Esophagus squamous epithelium (tissue), 5 donors: ENCODE measurements at regions not wholly inside any gene's neighbourhood (a gene's known extent, or its start where the extent isn't known, plus 50 kb on each side); places are given as distances from the start of the nearest gene placed in this dataset.

Source experiments
- DNase-seq: peaks from one replicate; lab custom pipeline; 2025; lab: John Stamatoyannopoulos, UW
- H3K27ac ChIP-seq, 4 donors: fragments of 200-600 bp; sonication (generic); one replicate each; pipeline ENCODE4 v1.5.1; 2016 to 2019; ENCODE audit warnings: mild to moderate bottlenecking in 1 of 4
- H3K27me3 ChIP-seq, 4 donors: fragments of 200-600 bp; sonication (generic); 1 replicate in 3 of 4; 2 replicates in 1 of 4; pipeline versions ENCODE4 v1.5.1 to v1.6.0; 2017 to 2021; ENCODE audit warnings: antibody characterized with exemption in 1 of 4
- H3K36me3 ChIP-seq, 3 donors: fragments of 200-600 bp; sonication (generic); one replicate each; pipeline ENCODE4 v1.5.1; 2016 to 2019
- H3K4me1 ChIP-seq, 3 donors: fragments of 200-600 bp; sonication (generic); one replicate each; pipeline ENCODE4 v1.5.1; 2017 to 2019
- H3K4me3 ChIP-seq, 4 donors: fragments of 200-600 bp; sonication (generic); 1 replicate in 3 of 4; 2 replicates in 1 of 4; pipeline ENCODE4 v1.5.1; 2016 to 2019; ENCODE audit warnings: mild to moderate bottlenecking in 2 of 4, moderate library complexity in 1 of 4
- H3K9me3 ChIP-seq, 3 donors: fragments of 200-600 bp; sonication (generic); one replicate each; pipeline ENCODE4 v1.5.1; 2016 to 2019
- POLR2A ChIP-seq, 4 donors: fragments of 450-650 bp; IDR thresholded peaks; one replicate each; pipeline ENCODE4 v1.6.1; 2017; ENCODE audit warnings: antibody characterized with exemption in 4 of 4, mild to moderate bottlenecking in 4 of 4, moderate library complexity in 3 of 4
- WGBS, 2 donors: methylation state at CpG; one replicate each; pipeline ENCODE4 v1.1.5; 2018; 5-methylcytosine and 5-hydroxymethylcytosine counted together
- intact Hi-C: fragments of 100-400 bp; cut with DNase I; formaldehyde crosslinking; loops from one replicate; pipeline ENCODE4 v1.15.0; 2022
- TF ChIP-seq, protein P1 (sequence below), 6 experiments: fragments of 450-650 bp in 4 of 6; fragments of 200-600 bp in 2 of 6; sonication (generic) in 2 of 6; IDR thresholded peaks; one replicate each; pipeline ENCODE4 v1.5.1; 2016 to 2019; ENCODE audit warnings: antibody characterized with exemption in 6 of 6, mild to moderate bottlenecking in 4 of 6, moderate library complexity in 4 of 6
- donor health status: DM: yes; HTN: yes; CAD: no.

- H3K4me1 ChIP-seq: no peaks in the 10 kb centered on the region
- no peaks in the 10 kb centered on the region for H3K27me3 ChIP-seq
- WGBS, 2 donors: 47 to 49% methylated on average over 3 of the region's 3 CpGs
- H3K9me3 ChIP-seq: no peaks in the 10 kb centered on the region
- H3K36me3 ChIP-seq: no peaks in the 10 kb centered on the region
- H3K4me3 ChIP-seq: no peak overlapping the region
- H3K27ac ChIP-seq: no peak overlapping the region
- intact Hi-C loops: no loop called here
- no peak for DNase-seq
- TF ChIP-seq, protein P1, sequence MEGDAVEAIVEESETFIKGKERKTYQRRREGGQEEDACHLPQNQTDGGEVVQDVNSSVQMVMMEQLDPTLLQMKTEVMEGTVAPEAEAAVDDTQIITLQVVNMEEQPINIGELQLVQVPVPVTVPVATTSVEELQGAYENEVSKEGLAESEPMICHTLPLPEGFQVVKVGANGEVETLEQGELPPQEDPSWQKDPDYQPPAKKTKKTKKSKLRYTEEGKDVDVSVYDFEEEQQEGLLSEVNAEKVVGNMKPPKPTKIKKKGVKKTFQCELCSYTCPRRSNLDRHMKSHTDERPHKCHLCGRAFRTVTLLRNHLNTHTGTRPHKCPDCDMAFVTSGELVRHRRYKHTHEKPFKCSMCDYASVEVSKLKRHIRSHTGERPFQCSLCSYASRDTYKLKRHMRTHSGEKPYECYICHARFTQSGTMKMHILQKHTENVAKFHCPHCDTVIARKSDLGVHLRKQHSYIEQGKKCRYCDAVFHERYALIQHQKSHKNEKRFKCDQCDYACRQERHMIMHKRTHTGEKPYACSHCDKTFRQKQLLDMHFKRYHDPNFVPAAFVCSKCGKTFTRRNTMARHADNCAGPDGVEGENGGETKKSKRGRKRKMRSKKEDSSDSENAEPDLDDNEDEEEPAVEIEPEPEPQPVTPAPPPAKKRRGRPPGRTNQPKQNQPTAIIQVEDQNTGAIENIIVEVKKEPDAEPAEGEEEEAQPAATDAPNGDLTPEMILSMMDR (IDR thresholded peaks at IDR 0.05): no peak
- TF ChIP-seq POLR2A (IDR thresholded peaks at IDR 0.05): no peak
Measured at GRCh38 chr1:166322470-166322869, 155.7 kb upstream of the FAM78B start.

DNA sequence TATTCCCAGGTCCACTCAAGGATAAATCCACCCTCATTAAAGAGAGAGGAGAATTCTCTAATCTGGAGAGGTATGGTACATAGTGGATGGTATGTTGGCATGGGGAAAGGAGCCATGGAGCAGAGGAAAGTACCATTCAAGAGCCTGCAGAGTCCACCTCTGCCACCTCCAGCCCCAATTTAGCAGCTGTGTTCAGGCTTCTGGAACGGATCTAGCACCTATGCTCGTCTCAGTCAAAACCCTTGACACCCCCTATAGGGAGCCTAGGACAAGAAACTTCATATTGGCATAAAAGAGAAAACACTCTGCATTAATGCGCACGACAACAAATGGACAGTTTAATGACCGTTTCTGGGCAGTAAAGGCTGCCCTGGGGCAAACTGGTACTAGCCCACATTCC is 161.1 kb upstream of the FAM78B start:
- WGBS, 2 donors: 52 to 61% methylated on average over 5 of the region's 5 CpGs
- H3K9me3 ChIP-seq: no peaks in the 10 kb centered on the region
- no peak overlapping the region for H3K27ac ChIP-seq
- no peaks in the 10 kb centered on the region for H3K4me1 ChIP-seq
- no peaks in the 10 kb centered on the region for H3K27me3 ChIP-seq
- no peaks in the 10 kb centered on the region for H3K36me3 ChIP-seq
- no peak for DNase-seq
- TF ChIP-seq POLR2A (IDR thresholded peaks at IDR 0.05): no peak
- TF ChIP-seq, protein P1 (IDR thresholded peaks at IDR 0.05): no peak
- no peak overlapping the region for H3K4me3 ChIP-seq
- intact Hi-C loops: no loop called here

- WGBS, 2 donors: 57 to 88% methylated on average over 1 of the region's 1 CpG
- intact Hi-C loops: no loop called here
Measured at GRCh38 chr1:166328956-166329355, 162.2 kb upstream of the FAM78B start.

DNA sequence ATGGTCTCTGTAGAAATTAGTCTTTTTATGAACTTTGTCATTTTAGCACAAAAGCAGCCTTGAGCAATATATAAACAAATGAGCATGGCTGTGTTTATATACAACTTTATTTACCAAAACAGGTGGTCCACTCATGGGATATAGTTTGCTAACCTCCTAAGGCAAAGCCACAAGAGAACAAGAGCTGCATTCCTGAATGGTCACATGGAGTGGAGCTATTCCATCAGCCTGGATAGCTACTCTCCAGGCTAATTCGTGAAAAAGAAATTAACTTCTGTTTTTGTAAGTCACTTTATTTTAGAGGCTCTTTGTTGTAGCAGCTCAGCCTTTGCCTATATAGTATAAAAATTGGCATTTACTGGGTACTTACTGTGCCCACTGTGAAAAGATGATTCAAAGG is 163.3 kb upstream of the FAM78B start:
- intact Hi-C loops: no loop called here

More at GRCh38 chr1:166328956-166329355, 162.2 kb upstream of the FAM78B start:
- Histone ChIP-seq H3K9me3 (no peaks in the 10 kb centered on the region), H3K4me1 (no peaks in the 10 kb centered on the region), H3K27me3 (no peaks in the 10 kb centered on the region), H3K27ac (no peak overlapping the region), H3K4me3 (no peak overlapping the region), H3K36me3 (no peaks in the 10 kb centered on the region)
- DNase-seq: no peak
- no peak for TF ChIP-seq POLR2A (IDR thresholded peaks at IDR 0.05)
- TF ChIP-seq, protein P1 (IDR thresholded peaks at IDR 0.05): no peak

DNA sequence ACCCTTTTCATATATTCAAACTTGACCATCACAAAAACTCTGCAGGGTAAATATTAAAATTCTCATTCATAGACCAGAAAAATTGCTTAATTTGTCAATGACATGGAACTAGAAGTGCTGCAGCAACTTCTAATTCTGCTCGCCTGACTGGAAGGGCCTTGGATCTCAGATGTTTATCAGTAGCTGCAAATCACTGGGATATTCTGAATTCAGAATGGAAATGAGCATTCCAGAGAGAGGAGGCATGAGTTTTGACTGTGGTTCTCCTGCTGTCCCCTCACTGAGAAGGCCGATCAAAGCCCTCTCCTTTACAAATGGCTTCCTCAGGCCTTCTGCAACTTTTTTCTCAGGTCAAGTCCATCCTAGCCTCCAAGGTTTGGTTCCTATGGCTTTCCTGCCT is 171.3 kb upstream of the FAM78B start:
- no peaks in the 10 kb centered on the region for H3K4me1 ChIP-seq
- no peak for TF ChIP-seq POLR2A (IDR thresholded peaks at IDR 0.05)
- H3K36me3 ChIP-seq: no peaks in the 10 kb centered on the region
- intact Hi-C loops: no loop called here
- WGBS, 2 donors: 88 to 89% methylated on average over 2 of the region's 2 CpGs
- no peak overlapping the region for H3K4me3 ChIP-seq
- H3K9me3 ChIP-seq: no peaks in the 10 kb centered on the region
- no peaks in the 10 kb centered on the region for H3K27me3 ChIP-seq
- H3K27ac ChIP-seq: no peak overlapping the region
- no peak for DNase-seq

More for the DNA sequence above, 163.3 kb upstream of the FAM78B start:
- Histone ChIP-seq H3K9me3 (no peaks in the 10 kb centered on the region), H3K36me3 (no peaks in the 10 kb centered on the region), H3K4me1 (no peaks in the 10 kb centered on the region), H3K27me3 (no peaks in the 10 kb centered on the region), H3K27ac (no peak overlapping the region), H3K4me3 (no peak overlapping the region)
- 45 to 78% methylated on average over 1 of the region's 1 CpG for WGBS, 2 donors
- TF ChIP-seq POLR2A (IDR thresholded peaks at IDR 0.05): no peak
- TF ChIP-seq, protein P1 (IDR thresholded peaks at IDR 0.05): no peak
- DNase-seq: no peak

DNA sequence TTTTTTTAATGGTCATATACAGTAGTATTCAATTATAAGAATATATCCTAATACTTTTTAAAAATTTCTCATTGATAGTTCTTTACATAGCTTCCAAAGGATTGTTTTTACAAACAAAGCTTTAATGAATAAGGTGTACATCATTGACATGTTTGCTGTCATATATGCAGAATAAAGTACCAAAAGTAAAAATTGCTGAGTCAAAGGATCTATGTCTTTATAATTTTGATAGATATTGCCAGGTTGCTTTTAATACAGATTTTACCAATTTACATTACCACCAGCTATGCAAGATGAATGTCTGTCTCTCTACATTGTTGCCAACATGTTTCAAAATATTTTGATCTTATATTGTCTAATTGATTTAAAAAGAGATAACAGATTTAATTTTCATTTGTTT is 173.9 kb upstream of the FAM78B start:
- TF ChIP-seq POLR2A (IDR thresholded peaks at IDR 0.05): no peak
- no peaks in the 10 kb centered on the region for H3K27me3 ChIP-seq
- no peak for DNase-seq

More for the DNA sequence above, 173.9 kb upstream of the FAM78B start:
- H3K4me3 ChIP-seq: no peak overlapping the region
- H3K4me1 ChIP-seq: no peaks in the 10 kb centered on the region
- no peaks in the 10 kb centered on the region for H3K36me3 ChIP-seq
- intact Hi-C loops: no loop called here
- H3K9me3 ChIP-seq: no peaks in the 10 kb centered on the region
- H3K27ac ChIP-seq: no peak overlapping the region
